WERI-Rb-1 (cell line): ENCODE measurements at regions not wholly inside any gene's neighbourhood (a gene's known extent, or its start where the extent isn't known, plus 50 kb on each side); places are given as distances from the start of the nearest gene placed in this dataset.

Experiments used
- DNase-seq: peaks from one replicate; pipeline ENCODE4 v3.0.0-alpha.2; 2020
- H3K27ac ChIP-seq: fragments of 250-450 bp; sonication (Bioruptor Pico); 2 replicates; pipeline ENCODE4 v1.5.1; 2020; ENCODE audit warnings: mild to moderate bottlenecking, moderate library complexity
- H3K27me3 ChIP-seq: fragments of 250-450 bp; sonication (Bioruptor Pico); 2 replicates; pipeline ENCODE4 v1.5.1; 2021; ENCODE audit warnings: mild to moderate bottlenecking, low read depth, moderate library complexity; ENCODE audit not compliant: insufficient read depth, severe bottlenecking
- H3K36me3 ChIP-seq: fragments of 250-450 bp; sonication (Bioruptor Pico); 2 replicates; pipeline ENCODE4 v1.5.1; 2020; ENCODE audit warnings: mild to moderate bottlenecking, moderate library complexity
- H3K4me3 ChIP-seq: 2 replicates; pipeline ENCODE4 v1.5.1; 2011; ENCODE audit warnings: low read depth, mild to moderate bottlenecking, control low read depth, low read length
- H3K9me3 ChIP-seq: fragments of 250-450 bp; sonication (Bioruptor Pico); 2 replicates; pipeline ENCODE4 v1.5.1; 2021; ENCODE audit warnings: mild to moderate bottlenecking, moderate library complexity; ENCODE audit not compliant: severe bottlenecking
- TF ChIP-seq, protein P1 (sequence below): IDR thresholded peaks from 2 replicates; pipeline ENCODE4 v1.5.1; 2011; ENCODE audit warnings: low read depth, mild to moderate bottlenecking, control low read depth, inconsistent platforms, low read length

DNA sequence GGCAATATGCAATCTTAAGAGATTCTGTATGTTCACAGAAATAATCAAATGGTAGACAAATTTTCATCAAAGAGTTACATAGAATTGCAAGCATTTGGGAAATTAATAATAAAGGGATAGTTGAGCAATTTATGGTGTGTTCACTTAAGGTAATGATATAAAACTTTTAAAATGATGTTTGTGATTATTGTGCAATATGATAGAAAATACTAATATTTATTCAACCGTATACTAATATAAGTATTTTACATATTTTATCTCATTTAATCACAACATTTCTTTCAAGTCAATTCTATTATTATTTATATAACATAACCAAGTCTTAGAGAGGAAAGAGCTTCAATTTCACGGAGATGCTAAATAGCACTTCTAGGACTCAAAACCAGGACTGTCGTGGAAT, 716.8 kb upstream of the MIR17HG start:
- TF ChIP-seq, protein P1, sequence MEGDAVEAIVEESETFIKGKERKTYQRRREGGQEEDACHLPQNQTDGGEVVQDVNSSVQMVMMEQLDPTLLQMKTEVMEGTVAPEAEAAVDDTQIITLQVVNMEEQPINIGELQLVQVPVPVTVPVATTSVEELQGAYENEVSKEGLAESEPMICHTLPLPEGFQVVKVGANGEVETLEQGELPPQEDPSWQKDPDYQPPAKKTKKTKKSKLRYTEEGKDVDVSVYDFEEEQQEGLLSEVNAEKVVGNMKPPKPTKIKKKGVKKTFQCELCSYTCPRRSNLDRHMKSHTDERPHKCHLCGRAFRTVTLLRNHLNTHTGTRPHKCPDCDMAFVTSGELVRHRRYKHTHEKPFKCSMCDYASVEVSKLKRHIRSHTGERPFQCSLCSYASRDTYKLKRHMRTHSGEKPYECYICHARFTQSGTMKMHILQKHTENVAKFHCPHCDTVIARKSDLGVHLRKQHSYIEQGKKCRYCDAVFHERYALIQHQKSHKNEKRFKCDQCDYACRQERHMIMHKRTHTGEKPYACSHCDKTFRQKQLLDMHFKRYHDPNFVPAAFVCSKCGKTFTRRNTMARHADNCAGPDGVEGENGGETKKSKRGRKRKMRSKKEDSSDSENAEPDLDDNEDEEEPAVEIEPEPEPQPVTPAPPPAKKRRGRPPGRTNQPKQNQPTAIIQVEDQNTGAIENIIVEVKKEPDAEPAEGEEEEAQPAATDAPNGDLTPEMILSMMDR = no peak
- Histone ChIP-seq H3K9me3 (no peaks in the 10 kb centered on the region), H3K27ac (no peak overlapping the region), H3K4me3 (no peak overlapping the region), H3K36me3 (no peaks in the 10 kb centered on the region), H3K27me3 (no peaks in the 10 kb centered on the region)
- no peak for DNase-seq

DNA sequence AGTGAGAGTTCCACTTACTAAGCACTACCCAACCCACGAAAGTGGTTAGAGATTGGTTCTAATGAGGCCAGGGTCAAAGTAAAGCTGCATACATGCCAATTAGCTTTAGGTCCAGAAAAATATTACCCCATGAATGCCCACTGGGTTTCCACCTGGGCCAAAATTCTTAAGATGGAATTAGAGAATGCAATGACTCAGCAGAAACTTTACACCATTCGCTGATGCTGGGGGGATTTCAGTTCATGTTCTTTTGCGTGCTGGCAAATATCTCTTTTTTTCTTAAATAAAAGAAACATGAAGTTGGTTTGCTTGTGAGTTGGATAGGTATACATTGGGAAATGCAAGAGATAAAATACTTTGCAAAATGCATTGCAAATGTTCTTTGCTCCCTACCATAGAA, 715.3 kb upstream of the MIR17HG start:
- TF ChIP-seq, protein P1 = no peak
- no peak overlapping the region for H3K4me3 ChIP-seq
- no peaks in the 10 kb centered on the region for H3K36me3 ChIP-seq
- H3K27ac ChIP-seq = no peak overlapping the region
- H3K9me3 ChIP-seq = no peaks in the 10 kb centered on the region
- no peaks in the 10 kb centered on the region for H3K27me3 ChIP-seq
- DNase-seq = no peak

DNA sequence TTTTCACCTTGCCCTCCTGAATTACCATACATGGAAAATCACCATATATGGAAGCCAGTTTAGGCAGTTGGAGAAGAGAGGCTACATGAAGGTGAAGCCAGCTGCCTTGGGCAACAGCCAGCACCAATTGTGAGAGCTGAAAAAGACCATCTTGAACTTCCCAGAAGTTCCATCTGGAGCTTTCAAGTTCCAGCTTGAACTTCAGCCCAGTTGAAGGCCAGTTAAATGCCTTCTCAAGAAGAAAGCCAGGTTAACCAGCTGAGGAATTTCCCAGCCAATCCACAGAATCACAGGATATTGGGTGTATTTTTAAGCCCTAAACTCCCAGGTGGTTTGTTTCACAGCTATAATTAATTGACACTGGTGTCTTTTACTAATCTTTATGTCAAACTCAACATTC, 713.6 kb upstream of the MIR17HG start:
- Histone ChIP-seq H3K27me3 (no peaks in the 10 kb centered on the region), H3K27ac (no peak overlapping the region), H3K4me3 (no peak overlapping the region), H3K36me3 (no peaks in the 10 kb centered on the region), H3K9me3 (no peaks in the 10 kb centered on the region)
- DNase-seq = no peak
- TF ChIP-seq, protein P1 = no peak

DNA sequence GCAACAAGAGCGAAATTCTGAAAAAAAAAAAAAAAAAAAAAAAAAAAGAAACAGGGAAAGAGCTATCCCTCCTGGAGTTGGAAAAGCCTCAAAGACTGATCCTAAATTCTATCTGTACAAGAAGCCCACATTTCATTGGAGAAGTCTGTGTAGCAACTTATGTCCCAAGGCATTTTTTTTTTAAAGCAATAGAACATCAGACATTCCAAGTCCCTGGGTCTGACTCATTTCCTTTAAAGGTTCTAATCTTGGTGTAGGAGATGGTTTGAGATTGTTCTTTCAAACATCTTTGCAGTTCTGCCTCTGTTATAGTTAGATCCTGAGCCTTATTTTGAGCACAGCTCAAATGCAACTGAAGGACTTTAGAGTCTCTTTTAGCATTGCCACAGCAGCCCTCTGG, 706.5 kb upstream of the MIR17HG start:
- TF ChIP-seq, protein P1 = no peak
- Histone ChIP-seq H3K36me3 (no peaks in the 10 kb centered on the region), H3K4me3 (no peak overlapping the region), H3K27ac (no peak overlapping the region), H3K9me3 (peaks cover 4% of the 10 kb centered on the region), H3K27me3 (no peaks in the 10 kb centered on the region)
- no peak for DNase-seq

DNA sequence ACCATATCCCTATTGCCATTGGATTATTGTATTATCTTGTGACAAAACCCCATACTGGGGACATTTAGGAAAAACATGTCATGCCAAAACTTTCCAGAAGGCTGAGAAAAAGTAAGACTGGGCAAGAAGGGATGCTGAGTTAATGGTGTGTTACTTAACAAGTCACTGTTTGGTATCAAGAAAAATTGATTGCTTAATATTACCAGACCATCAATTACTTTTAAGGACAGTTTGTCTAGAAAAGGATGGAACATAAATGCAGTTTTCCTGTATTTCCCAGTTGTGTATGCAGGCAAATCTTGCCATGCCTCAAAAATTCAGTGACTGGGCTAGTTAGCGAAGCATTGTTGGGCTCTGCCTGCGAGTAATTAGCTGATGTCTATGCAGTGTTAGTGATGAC, 705.6 kb upstream of the MIR17HG start:
- Histone ChIP-seq H3K36me3 (no peaks in the 10 kb centered on the region), H3K4me3 (no peak overlapping the region), H3K27ac (no peak overlapping the region), H3K9me3 (peaks cover 10% of the 10 kb centered on the region), H3K27me3 (no peaks in the 10 kb centered on the region)
- DNase-seq = no peak
- TF ChIP-seq, protein P1 = no peak

DNA sequence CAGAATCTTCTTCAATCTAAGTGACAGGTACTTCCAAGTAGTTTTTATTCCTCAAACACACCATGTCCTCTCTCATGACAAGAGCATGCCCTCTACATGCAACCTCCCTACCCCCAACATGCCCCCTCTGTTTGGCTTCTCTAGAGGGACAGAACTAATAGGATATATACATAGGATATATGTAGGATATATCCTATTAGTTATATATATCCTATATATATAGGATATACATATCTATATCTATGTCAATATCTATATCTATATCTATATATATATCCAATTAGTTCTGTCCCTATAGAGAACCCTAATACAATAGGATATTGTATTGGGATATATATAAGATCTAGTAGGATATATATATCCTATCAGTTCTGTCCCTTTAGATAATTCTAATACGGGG, 701.9 kb upstream of the MIR17HG start:
- TF ChIP-seq, protein P1 = no peak
- Histone ChIP-seq H3K4me3 (no peak overlapping the region), H3K36me3 (no peaks in the 10 kb centered on the region), H3K9me3 (peaks cover 12% of the 10 kb centered on the region), H3K27me3 (no peaks in the 10 kb centered on the region), H3K27ac (no peak overlapping the region)
- DNase-seq = no peak
